SJSA1 (cell line): ENCODE measurements at regions not wholly inside any gene's neighbourhood (a gene's known extent, or its start where the extent isn't known, plus 50 kb on each side); places are given as distances from the start of the nearest gene placed in this dataset.
"Not testable (repeated sequence)": the region's sequence is repeated elsewhere in the genome, so short reads cannot be mapped to it uniquely, and the experiment has no call there.

Experiments
- DNase-seq, 2 experiments: peaks; one replicate each; pipeline ENCODE4 v3.0.0-alpha.2; 2015 to 2020; ENCODE audit warnings: low spot score in 2 of 2, low read depth in 1 of 2
- H3K27ac ChIP-seq: fragments of 250-450 bp; sonication (Bioruptor Pico); 2 replicates; pipeline ENCODE4 v1.5.1; 2020; ENCODE audit warnings: mild to moderate bottlenecking, moderate library complexity
- H3K27me3 ChIP-seq: fragments of 250-450 bp; sonication (Bioruptor Pico); replicated peaks from 2 replicates; pipeline ENCODE4 v1.5.1; 2020; ENCODE audit warnings: mild to moderate bottlenecking, moderate library complexity
- H3K36me3 ChIP-seq: fragments of 250-450 bp; sonication (Bioruptor Pico); 2 replicates; pipeline ENCODE4 v1.5.1; 2020; ENCODE audit warnings: mild to moderate bottlenecking
- H3K4me1 ChIP-seq: fragments of 250-450 bp; sonication (Bioruptor Pico); replicated peaks from 2 replicates; pipeline ENCODE4 v1.6.1; 2021; ENCODE audit warnings: mild to moderate bottlenecking
- H3K4me3 ChIP-seq: fragments of 250-450 bp; sonication (Bioruptor Pico); 2 replicates; pipeline ENCODE4 v1.5.1; 2020; ENCODE audit warnings: mild to moderate bottlenecking
- H3K9me3 ChIP-seq: fragments of 250-450 bp; sonication (Bioruptor Pico); replicated peaks from 2 replicates; pipeline ENCODE4 v1.5.1; 2020; ENCODE audit warnings: mild to moderate bottlenecking

DNA sequence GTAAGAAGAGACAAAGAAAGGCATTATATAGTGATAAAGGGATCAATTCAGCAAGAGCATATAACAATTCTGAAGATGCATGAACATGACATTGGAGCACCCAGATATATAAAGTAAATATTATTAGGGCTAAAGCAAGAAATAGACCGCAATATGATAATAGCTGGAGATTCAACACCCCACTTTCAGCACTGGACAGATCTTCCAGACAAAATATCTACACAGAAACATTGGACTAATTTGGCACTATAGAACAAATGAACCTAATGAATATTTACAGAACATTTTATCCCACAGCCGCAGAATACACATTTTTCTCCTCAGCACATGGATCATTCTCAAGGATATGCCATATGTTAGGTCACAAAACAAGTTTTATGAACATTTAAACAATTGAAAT, 633.1 kb downstream of the JRKL start:
- Histone ChIP-seq H3K36me3 (no peaks in the 10 kb centered on the region), H3K9me3 (no peaks in the 10 kb centered on the region), H3K27ac (no peak overlapping the region), H3K4me1 (no peaks in the 10 kb centered on the region), H3K27me3 (no peaks in the 10 kb centered on the region), H3K4me3 (no peak overlapping the region)
- DNase-seq: no peak

DNA sequence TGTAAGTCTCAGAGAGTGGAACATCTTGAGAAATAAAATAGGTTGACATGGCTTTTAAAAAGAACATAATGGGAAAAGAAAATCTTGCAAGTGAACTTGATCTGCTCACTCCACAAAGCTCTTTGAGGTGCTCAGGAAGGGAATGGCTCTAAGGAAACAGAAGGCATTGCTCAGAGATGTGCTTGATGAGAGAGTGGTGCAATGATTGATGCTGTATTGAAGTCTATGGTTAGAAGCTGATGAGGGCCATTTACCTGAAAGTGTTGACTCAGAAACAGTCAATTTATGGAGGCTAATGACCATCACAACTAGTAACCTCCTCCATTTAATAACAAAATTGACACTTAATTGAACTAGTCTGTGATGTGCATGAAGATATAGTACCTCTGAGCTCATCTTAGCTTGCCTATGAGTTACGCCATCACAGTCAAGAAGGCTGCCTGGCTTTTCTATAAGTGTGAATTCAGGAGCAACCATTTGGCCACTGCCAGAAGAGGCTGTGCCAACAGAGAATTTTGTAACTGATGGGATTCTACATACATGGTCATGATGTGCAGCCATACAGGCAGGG, 639.1 kb downstream of the JRKL start:
- H3K36me3 ChIP-seq: no peaks in the 10 kb centered on the region
- no peaks in the 10 kb centered on the region for H3K27me3 ChIP-seq
- no peak overlapping the region for H3K27ac ChIP-seq
- H3K4me3 ChIP-seq: no peak overlapping the region
- no peaks in the 10 kb centered on the region for H3K4me1 ChIP-seq
- DNase-seq: no peak
- no peaks in the 10 kb centered on the region for H3K9me3 ChIP-seq

DNA sequence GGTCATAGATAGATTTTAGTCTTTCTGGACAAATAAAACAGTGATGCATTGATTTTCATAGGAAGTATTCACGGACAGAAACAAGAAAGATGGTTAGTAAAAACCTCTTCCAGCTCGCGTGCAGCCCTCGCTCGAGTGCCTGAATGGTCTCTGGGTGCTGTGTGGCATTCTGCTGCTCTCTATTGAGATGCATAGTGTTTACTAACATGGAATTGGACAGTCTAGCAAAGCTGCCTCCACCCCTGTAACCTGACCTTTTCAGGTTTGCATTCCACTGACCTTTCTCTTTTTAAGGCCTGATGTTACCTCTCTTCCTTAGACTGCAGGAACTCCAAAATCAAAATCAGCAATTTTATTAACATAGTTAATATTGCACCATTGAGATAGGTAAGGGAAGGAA, 643.4 kb downstream of the JRKL start:
- no peaks in the 10 kb centered on the region for H3K9me3 ChIP-seq
- H3K36me3 ChIP-seq: no peaks in the 10 kb centered on the region
- H3K4me3 ChIP-seq: no peak overlapping the region
- no peaks in the 10 kb centered on the region for H3K27me3 ChIP-seq
- DNase-seq: no peak
- H3K27ac ChIP-seq: no peak overlapping the region
- H3K4me1 ChIP-seq: no peaks in the 10 kb centered on the region

DNA sequence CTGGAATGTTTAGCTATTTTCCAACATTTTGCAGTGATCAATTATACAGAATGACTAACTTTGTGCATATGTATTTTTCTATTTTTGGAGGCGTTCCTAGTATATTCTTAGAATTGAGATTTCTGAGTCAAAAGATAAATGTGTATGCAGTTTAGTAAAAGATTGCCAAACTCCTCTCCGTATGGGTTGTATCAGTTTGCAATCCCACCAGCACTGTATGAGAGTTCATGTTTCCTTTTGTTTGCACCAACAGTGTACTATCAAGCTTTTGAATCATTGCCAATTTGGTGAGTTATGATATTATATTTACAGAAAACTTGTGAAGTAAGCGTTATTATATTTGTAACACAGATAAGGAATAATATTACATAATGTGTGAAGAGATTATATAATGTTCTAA, 658.7 kb downstream of the JRKL start:
- no peak overlapping the region for H3K27ac ChIP-seq
- no peaks in the 10 kb centered on the region for H3K27me3 ChIP-seq
- no peaks in the 10 kb centered on the region for H3K9me3 ChIP-seq
- H3K4me3 ChIP-seq: no peak overlapping the region
- DNase-seq: no peak
- H3K4me1 ChIP-seq: no peaks in the 10 kb centered on the region
- no peaks in the 10 kb centered on the region for H3K36me3 ChIP-seq

DNA sequence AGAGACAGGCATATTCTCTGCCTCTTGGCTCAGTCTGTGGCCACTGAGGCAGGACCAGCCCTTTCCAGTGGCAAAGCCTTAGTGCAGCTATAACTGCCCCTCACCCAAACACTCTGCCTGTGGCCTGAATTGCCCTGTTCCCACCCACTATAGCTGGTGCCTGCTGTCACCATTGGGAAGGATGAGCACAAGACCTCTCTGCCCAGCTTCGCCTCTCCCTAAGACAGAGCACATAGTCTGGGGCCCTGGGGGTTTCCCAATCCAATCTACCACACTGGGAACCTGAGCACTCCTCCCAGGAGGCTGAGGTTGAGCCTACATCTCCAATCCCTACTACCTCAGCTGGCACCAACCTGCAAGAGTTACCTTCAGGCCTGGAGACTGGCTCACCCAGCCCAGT, 670.4 kb downstream of the JRKL start:
- H3K27ac ChIP-seq: no peak overlapping the region
- DNase-seq: no peak
- H3K9me3 ChIP-seq: no peaks in the 10 kb centered on the region
- no peak overlapping the region for H3K4me3 ChIP-seq
- H3K4me1 ChIP-seq: no peaks in the 10 kb centered on the region
- H3K27me3 ChIP-seq: no peaks in the 10 kb centered on the region
- H3K36me3 ChIP-seq: no peaks in the 10 kb centered on the region

DNA sequence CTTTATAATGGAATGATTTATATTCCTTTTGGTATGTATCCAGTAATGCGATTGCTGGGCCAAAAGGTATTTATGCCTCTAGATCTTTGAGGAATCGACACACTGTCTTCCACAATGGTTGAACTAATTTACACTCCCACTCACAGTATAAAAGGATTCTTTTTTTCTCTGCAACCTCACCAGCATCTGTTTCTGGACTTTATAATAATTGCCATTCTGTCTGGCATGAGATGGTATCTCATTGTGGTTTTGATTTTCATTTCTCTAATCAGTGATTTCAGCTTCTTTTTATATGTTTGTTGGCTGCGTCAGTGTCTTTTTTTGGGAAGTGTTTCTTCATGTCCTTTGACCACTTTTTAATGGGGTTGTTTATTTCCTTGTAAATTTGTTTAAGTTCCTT, 679.3 kb downstream of the JRKL start:
- no peak for DNase-seq
- no peak overlapping the region for H3K4me3 ChIP-seq
- H3K4me1 ChIP-seq: no peaks in the 10 kb centered on the region
- H3K9me3 ChIP-seq: no peaks in the 10 kb centered on the region
- H3K27me3 ChIP-seq: no peaks in the 10 kb centered on the region
- no peaks in the 10 kb centered on the region for H3K36me3 ChIP-seq
- no peak overlapping the region for H3K27ac ChIP-seq

DNA sequence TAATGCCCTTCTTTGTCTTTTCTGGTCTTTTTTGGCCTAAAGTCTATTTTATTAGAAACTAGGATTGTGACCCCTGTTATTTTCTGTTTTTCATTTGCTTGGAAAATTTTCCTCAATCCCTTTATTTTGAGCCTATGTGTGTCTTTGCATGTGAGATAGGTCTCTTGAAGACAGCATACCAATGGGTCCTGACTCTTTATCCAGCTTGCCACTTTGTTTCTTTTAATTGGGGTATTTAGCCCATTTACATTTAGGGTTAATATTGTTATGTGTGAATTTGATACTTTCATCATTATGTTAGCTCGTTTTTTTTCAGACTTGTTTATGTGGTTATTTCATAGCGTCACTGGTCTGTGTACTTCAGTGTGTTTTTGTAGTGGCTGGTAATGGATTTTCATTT, 682.6 kb downstream of the JRKL start:
- no peaks in the 10 kb centered on the region for H3K36me3 ChIP-seq
- no peak overlapping the region for H3K27ac ChIP-seq

DNA sequence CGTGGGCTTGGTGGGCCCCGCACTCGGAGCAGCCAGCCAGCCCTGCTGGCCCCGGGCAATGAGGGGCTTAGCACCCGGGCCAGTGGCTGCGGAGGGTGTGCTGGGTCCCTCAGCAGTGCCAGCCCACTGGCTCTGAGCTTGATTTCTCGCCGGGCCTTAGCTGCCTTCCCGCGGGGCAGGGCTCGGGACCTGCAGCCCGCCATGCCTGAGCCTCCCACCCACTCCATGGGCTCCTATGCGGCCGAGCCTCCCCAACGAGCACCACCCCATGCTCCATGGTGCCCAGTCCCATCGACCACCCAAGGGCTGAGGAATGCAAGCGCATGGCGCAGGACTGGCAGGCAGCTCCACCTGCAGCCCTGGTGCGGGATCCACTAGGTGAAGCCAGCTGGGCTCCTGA, 686.9 kb downstream of the JRKL start:
- not testable (repeated sequence) for H3K27ac ChIP-seq, DNase-seq, H3K9me3 ChIP-seq, H3K4me1 ChIP-seq, H3K4me3 ChIP-seq, H3K27me3 ChIP-seq, H3K36me3 ChIP-seq

More for the DNA sequence above, 682.6 kb downstream of the JRKL start:
- no peaks in the 10 kb centered on the region for H3K9me3 ChIP-seq
- no peak overlapping the region for H3K4me3 ChIP-seq
- no peaks in the 10 kb centered on the region for H3K4me1 ChIP-seq
- no peak for DNase-seq
- H3K27me3 ChIP-seq: no peaks in the 10 kb centered on the region

DNA sequence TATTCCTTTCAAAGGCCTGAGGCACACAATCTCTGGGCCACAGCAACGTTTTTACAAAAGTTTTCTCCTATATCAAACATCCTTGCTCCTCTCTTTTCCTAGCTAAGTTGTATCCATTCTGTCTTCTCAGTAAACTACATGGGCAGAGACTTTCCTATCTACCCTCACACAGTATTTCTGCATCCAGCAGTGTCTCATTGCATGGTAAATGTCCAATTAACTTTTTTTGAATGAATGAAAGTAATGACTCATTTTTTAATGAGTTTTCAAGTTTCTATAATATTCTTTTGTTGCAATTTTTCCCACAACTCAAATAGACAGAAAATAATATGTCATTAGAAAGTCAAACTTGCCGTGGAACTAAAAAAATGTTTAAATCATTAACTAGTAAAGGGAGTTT, 688.6 kb downstream of the JRKL start:
- DNase-seq: no peak
- Histone ChIP-seq H3K4me1 (no peaks in the 10 kb centered on the region), H3K9me3 (no peaks in the 10 kb centered on the region), H3K36me3 (no peaks in the 10 kb centered on the region), H3K4me3 (no peak overlapping the region), H3K27me3 (no peaks in the 10 kb centered on the region), H3K27ac (no peak overlapping the region)

DNA sequence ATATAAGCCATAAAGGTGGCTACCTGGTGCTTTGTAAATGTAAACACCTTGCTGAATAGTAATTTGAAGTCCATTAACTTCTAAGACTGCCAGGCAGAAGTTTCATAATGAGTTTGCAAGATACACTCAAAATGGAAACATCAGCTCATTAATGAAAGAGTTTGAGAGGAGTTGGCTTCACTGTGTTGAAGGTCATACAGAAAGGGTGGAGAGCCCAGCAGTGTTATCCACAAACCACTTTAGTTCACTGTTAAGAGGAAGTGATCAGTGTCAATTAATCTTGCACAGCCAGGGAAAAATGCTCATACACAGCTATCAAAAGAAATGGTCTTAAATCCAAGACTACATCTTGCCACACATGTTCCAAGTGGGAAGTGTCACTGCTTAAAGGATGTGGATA, 689.4 kb downstream of the JRKL start:
- H3K4me3 ChIP-seq: no peak overlapping the region
- no peak overlapping the region for H3K27ac ChIP-seq
- no peaks in the 10 kb centered on the region for H3K36me3 ChIP-seq
- no peak for DNase-seq
- no peaks in the 10 kb centered on the region for H3K27me3 ChIP-seq
- no peaks in the 10 kb centered on the region for H3K4me1 ChIP-seq
- H3K9me3 ChIP-seq: no peaks in the 10 kb centered on the region

DNA sequence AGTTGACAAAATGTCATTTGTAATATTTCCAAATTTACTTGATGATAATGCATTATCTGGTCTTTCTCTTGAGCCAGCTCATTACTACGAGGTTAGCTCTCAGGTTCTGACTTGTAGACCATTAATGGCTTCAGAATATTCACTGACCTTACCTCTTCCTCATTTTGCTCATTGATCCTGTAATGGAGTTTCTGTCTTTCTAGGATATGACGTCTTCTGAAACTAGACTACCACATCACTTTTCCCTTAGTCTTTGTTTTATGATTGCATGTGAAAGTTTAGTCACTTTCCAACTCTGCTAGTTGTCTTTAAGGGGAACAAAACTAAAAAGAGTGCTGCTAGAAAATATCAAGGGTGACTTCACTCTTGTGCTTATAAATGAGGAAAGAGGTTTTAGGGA, 697.6 kb downstream of the JRKL start:
- no peak for DNase-seq
- Histone ChIP-seq H3K9me3 (no peaks in the 10 kb centered on the region), H3K4me3 (no peak overlapping the region), H3K27me3 (no peaks in the 10 kb centered on the region), H3K4me1 (no peaks in the 10 kb centered on the region), H3K27ac (no peak overlapping the region), H3K36me3 (no peaks in the 10 kb centered on the region)

DNA sequence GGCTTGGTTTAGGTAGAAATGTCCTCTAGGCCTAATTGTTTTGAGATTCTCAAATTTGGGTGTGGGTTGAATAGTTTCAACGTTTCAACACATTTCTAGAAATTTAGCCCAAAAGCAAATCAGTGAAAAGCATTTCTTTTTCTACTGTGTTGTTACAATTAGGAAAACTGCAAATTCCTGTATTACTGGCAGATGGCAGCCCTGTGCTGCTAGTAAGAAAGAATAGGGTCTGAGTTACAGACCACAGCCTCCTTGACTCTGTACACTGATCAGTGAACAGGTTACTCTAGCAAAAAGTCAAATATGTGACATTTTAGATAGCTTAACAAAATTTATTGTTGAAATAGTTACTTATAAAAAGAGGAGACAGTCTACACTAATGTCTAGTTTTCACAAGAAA, 703.0 kb downstream of the JRKL start:
- H3K4me1 ChIP-seq: no peaks in the 10 kb centered on the region
- no peaks in the 10 kb centered on the region for H3K9me3 ChIP-seq
- no peaks in the 10 kb centered on the region for H3K36me3 ChIP-seq
- no peak overlapping the region for H3K27ac ChIP-seq
- H3K4me3 ChIP-seq: no peak overlapping the region
- no peaks in the 10 kb centered on the region for H3K27me3 ChIP-seq
- no peak for DNase-seq

DNA sequence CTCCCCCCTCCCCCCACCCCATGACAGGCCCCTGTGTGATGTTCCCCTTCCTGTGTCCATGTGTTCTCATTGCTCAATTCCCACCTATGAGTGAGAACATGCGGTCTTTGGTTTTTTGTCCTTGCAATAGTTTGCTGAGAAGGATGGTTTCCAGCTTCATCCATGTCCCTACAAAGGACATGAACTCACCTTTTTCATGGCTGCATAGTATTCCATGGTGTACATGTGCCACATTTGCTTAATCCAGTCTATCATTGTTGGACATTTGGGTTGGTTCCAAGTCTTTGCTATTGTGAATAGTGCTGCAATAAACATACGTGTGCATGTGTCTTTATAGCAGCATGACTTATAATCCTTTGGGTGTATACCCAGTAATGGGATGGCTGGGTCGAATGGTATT, 712.4 kb downstream of the JRKL start:
- not testable (repeated sequence) for H3K9me3 ChIP-seq, H3K36me3 ChIP-seq, H3K27me3 ChIP-seq, H3K4me3 ChIP-seq, H3K27ac ChIP-seq, DNase-seq, H3K4me1 ChIP-seq

DNA sequence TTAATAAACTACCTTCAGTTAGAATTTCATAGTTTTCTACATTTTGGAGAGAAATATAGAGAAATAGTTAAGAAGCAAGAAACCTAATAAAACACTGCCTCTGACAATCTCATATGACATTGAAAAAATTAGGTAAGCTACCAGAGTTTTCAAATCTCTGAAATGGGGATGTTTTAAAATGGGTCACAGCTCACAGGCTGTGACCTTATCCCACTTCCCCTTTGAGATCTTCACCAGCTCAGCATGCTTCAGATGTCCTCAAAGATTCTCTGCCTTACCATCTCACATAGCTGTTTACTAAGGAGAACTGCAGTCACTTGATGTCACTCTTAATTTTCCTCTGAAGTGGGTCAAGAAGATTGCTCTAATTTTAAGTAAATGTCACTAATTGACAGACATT, 717.8 kb downstream of the JRKL start:
- no peaks in the 10 kb centered on the region for H3K4me1 ChIP-seq
- H3K27me3 ChIP-seq: no peaks in the 10 kb centered on the region
- H3K27ac ChIP-seq: no peak overlapping the region
- no peaks in the 10 kb centered on the region for H3K36me3 ChIP-seq
- H3K9me3 ChIP-seq: no peaks in the 10 kb centered on the region
- no peak overlapping the region for H3K4me3 ChIP-seq
- no peak for DNase-seq

DNA sequence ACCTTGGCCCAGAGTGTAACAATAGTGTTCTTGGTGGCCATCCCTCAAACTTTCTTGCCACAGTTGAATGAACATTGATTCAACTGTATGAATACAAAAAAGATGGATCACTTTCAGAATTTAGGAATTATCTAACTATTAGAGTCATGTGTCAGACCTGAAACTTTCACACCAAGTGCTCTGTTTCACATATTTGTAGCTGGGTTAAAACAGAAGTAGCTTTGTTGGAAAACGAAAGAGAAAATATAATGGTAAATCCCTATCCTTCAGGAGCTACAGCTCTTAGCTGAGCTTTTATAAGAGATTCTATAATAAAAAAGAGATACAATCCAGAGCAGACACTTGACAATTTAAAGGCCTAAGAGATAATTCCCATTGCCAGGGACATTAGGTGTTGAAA, 719.3 kb downstream of the JRKL start:
- H3K9me3 ChIP-seq: no peaks in the 10 kb centered on the region
- no peak overlapping the region for H3K27ac ChIP-seq
- no peak for DNase-seq
- H3K4me1 ChIP-seq: no peaks in the 10 kb centered on the region
- no peaks in the 10 kb centered on the region for H3K36me3 ChIP-seq
- no peak overlapping the region for H3K4me3 ChIP-seq
- no peaks in the 10 kb centered on the region for H3K27me3 ChIP-seq
